ENCODE measurements at regions not wholly inside any gene's neighbourhood (a gene's known extent, or its start where the extent isn't known, plus 50 kb on each side); places are given as distances from the start of the nearest gene placed in this dataset.

- TF ChIP-seq CTCF (IDR thresholded peaks at IDR 0.05), result no peak
- TF ChIP-seq ZFX (IDR thresholded peaks at IDR 0.05; ENCODE audit: borderline replicate concordance), result no peak
Measured at GRCh38 chr22:48180631-48181030, 1418.2 kb downstream of the TBC1D22A start.
